ENCODE measurements at regions not wholly inside any gene's neighbourhood (a gene's known extent, or its start where the extent isn't known, plus 50 kb on each side); places are given as distances from the start of the nearest gene placed in this dataset.

DNA sequence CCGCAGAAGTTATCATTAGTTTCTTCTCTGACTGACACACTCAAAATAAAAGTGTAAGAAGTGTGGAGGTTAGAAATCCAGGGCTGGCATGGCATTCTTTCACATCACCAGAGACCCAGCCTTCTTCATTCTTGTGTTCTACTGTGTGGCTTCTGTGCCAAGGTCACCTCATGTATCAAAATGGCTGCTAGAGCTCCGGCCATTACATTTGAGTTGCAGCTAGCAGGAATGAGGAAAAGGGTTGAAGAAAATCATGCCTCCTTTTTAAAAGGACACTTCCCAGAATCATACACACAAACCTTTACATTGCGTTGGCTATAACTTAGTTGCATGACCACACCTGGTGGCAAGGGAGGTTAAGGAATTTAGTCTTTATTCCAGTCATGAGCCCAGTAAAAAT lies 345.6 kb upstream of the PROK2 start:
- Mint-ChIP-seq H3K36me3 (ENCODE audit: low read depth) (no peaks in the 10 kb centered on the region), H3K4me1 (ENCODE audit: low read depth) (peaks cover 13% of the 10 kb centered on the region), H3K9me3 (no peaks in the 10 kb centered on the region), H3K27ac (no peak overlapping the region), H3K27me3 (ENCODE audit: low read depth) (no peaks in the 10 kb centered on the region), H3K4me3 (no peak overlapping the region)

DNA sequence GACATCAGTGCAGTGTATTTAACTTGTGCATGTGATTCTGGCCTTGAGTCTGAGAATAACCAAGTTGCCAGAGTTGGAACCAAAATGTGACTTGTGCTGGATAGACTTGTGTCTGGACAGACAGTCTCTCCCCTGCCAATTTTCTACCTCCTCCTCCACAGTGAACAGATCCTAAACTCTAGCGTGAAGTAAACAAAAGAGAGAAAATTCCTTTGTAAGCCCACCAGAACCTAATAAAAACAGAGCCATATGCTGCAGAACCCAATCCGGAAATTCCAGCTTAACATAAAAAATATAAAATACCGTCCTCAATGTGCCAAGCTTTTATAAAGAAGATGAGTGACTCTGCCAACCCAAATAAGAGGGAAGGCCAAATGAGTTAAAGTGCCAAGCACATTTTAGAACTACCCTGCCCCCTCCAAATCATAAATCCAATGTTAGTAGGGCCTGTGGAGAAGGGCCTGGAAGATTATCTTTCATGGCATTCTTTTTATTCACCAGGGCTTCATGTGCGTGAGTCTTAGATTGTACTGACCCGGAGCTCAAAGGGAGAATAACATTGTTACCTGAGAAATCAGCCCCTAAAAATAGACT lies 344.6 kb upstream of the PROK2 start:
- Mint-ChIP-seq H3K9me3 (no peaks in the 10 kb centered on the region), H3K27me3 (ENCODE audit: low read depth) (no peaks in the 10 kb centered on the region), H3K4me3 (no peak overlapping the region), H3K4me1 (ENCODE audit: low read depth) (peaks cover 6% of the 10 kb centered on the region), H3K36me3 (ENCODE audit: low read depth) (no peaks in the 10 kb centered on the region), H3K27ac (no peak overlapping the region)

DNA sequence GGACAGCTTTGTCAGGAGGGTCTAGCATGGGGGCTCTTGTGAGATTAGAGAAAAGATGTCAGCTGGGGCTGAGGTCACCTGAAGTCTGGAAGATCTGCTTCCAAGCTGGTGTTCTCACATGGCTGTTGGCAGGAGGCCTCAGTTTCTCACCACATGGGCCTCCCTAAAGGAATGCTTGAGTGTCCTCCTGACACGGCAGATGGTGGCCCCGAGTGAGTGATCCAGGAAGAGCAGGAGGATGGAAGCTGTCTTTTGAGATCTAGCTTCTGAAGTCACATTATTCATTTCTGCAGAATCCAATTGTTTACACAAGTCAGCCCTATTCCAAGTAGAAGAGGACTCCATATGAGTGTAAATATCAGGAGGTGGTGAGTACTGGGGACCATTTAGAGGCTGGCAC lies 344.0 kb upstream of the PROK2 start:
- Mint-ChIP-seq H3K36me3 (ENCODE audit: low read depth) (no peaks in the 10 kb centered on the region), H3K9me3 (no peaks in the 10 kb centered on the region), H3K4me3 (no peak overlapping the region), H3K4me1 (ENCODE audit: low read depth) (peaks cover 1% of the 10 kb centered on the region), H3K27me3 (ENCODE audit: low read depth) (no peaks in the 10 kb centered on the region), H3K27ac (no peak overlapping the region)

DNA sequence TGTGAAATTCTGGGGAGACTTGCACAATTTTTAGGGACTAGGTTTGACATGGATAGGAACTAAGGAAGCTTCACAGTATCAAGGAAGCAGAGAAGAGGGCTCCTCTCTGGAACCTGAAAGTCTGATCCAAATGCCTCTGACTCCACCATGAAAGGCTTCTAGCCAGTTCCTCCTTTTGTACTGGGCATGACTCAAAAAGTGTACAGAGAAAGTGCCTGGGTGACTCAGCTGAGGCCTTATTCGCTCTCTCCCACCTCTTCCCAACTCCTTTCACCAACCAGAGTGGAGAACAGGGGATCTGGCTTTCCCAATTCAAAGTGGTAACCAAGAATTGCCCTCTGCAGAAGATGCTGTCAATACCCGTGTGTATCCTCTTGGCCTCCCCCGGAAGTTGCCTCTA lies 342.9 kb upstream of the PROK2 start:
- H3K9me3 Mint-ChIP-seq: no peaks in the 10 kb centered on the region
- H3K27me3 Mint-ChIP-seq (ENCODE audit: low read depth): peaks cover 3% of the 10 kb centered on the region
- no peak overlapping the region for H3K27ac Mint-ChIP-seq
- peaks cover 1% of the 10 kb centered on the region for H3K4me1 Mint-ChIP-seq (ENCODE audit: low read depth)
- no peaks in the 10 kb centered on the region for H3K36me3 Mint-ChIP-seq (ENCODE audit: low read depth)
- no peak overlapping the region for H3K4me3 Mint-ChIP-seq

DNA sequence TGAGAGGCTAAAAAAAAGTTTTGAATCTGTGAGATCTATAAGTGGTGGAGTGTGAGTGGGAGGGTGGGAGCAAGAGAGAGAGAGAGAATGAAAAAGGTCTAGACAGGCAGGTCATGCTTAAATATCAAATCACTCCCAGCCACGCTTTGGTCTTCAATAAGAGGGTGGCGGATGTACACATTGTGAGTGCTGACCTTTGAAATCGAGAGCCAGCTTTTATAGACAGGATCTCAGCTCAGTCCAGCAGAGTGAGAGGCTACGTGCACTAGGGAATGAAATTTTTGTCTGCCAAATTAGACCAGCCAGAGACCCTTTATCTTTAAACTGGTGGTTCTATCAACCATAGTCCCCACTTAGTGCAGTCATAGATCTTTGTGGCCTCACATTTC lies 342.3 kb upstream of the PROK2 start:
- no peak overlapping the region for H3K27ac Mint-ChIP-seq
- no peaks in the 10 kb centered on the region for H3K4me1 Mint-ChIP-seq (ENCODE audit: low read depth)
- peaks cover 3% of the 10 kb centered on the region for H3K27me3 Mint-ChIP-seq (ENCODE audit: low read depth)
- H3K9me3 Mint-ChIP-seq: no peaks in the 10 kb centered on the region
- no peaks in the 10 kb centered on the region for H3K36me3 Mint-ChIP-seq (ENCODE audit: low read depth)
- no peak overlapping the region for H3K4me3 Mint-ChIP-seq

DNA sequence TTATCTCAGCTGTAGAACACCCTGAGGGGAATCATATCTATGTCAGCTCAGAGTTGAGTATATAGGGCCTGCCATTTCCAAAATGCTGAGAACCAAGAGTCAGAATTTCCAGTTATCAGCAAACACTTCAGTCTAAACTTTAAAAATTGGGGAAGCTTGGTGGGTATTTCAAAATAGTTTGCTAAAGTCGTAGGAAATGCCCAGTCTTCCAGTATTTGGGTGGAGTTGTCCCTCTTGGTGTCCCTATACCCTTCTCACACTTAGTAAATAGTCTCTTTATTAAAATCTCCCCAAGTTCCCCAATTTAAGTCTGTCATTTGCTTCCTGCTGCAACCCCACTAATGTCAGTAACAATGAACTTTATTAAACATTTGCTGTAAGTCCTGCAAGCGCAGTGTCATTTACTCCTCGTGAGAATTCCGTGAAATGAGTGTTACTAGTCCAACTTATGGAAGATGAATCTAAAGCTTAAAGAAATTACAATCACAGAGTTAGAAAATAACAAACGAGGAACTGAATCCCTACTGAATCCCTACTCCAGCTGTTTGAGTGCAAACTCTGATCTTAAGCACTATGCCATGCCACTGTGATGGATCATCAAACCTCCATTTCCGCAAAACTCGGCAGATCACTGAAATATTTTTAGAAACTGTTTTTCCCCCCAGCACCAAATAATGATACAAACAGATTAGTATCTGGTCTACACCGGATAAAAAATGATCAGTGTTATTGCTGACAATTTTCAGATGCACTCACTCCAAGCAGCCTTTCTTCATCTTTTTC lies 341.7 kb upstream of the PROK2 start:
- no peak overlapping the region for H3K27ac Mint-ChIP-seq
- no peaks in the 10 kb centered on the region for H3K4me1 Mint-ChIP-seq (ENCODE audit: low read depth)
- no peak overlapping the region for H3K4me3 Mint-ChIP-seq
- H3K27me3 Mint-ChIP-seq (ENCODE audit: low read depth): peaks cover 3% of the 10 kb centered on the region
- no peaks in the 10 kb centered on the region for H3K9me3 Mint-ChIP-seq
- H3K36me3 Mint-ChIP-seq (ENCODE audit: low read depth): no peaks in the 10 kb centered on the region

DNA sequence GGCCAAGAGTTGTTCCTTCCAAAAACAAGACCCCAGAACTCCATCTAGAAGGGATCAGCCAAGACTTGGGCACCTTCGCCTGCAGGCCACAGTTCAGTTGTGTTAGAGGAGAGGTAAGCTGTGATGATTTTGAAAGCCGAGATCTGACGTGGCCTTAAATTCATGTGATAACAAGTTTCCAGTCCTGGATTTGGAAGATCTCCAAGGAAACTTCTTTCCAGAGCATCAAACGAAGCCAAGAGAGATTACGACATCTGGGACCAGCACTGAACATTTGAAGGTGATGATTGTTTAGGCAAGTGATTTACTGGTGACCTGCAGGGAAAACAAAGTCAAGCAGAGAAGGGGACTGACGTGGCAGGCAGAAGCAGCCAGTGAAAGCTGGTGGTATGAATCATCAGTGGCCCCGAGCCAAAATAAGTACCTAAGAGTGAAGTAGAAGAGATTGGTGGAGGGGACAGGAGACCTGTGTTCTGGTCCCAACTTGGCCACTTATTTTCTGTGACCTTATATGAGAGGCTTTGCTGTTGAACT lies 339.0 kb upstream of the PROK2 start:
- Mint-ChIP-seq H3K27ac (no peak overlapping the region), H3K36me3 (ENCODE audit: low read depth) (no peaks in the 10 kb centered on the region), H3K4me1 (ENCODE audit: low read depth) (no peaks in the 10 kb centered on the region), H3K4me3 (no peak overlapping the region), H3K27me3 (ENCODE audit: low read depth) (peaks cover 3% of the 10 kb centered on the region), H3K9me3 (no peaks in the 10 kb centered on the region)

DNA sequence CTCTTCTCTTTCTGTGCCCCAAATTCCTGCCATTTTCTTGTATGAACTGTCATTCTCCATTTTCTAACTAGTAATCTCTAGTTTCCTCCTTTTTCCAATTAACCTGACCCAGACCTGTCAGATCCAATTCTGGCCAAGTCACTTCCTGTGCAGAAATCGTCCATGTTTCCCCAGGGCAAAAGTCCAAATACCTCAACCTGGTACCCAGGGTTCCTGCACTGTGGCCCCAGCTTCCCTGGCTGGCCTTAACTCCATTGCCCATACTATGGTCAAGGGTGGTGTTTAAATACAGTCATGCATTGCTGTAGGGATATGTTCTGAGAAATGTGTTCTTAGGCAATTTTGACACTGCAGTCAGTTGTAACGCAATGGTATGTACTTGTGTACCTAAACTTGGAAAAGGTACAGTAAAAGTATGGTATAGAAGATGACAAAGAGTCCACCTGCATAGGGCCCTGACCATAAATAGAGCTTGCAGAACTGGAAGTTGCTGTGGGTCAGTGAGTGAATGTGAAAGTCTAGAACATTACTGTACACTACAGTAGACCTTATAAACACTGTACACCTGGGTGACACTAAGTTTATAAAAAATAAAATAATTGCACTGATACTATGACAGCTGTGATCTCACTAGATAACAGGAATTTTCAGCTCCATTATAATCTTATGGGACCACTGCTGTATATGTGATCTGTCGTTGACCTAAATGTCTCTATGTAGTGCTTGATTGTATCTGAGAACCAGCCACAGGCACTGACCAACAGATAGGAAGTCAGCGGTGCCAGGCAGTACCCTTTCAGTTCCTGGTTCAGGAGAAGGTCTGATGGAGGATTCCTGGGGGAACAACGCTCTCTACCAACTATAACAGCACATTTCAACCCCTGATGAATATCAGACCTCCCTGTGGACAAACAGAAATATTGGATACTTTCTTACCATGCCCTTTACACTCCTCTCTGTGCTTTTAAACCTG lies 336.1 kb upstream of the PROK2 start:
- H3K27me3 Mint-ChIP-seq (ENCODE audit: low read depth): peaks cover 3% of the 10 kb centered on the region
- H3K36me3 Mint-ChIP-seq (ENCODE audit: low read depth): no peaks in the 10 kb centered on the region
- no peaks in the 10 kb centered on the region for H3K4me1 Mint-ChIP-seq (ENCODE audit: low read depth)
- H3K9me3 Mint-ChIP-seq: no peaks in the 10 kb centered on the region
- H3K27ac Mint-ChIP-seq: no peak overlapping the region
- H3K4me3 Mint-ChIP-seq: no peak overlapping the region

DNA sequence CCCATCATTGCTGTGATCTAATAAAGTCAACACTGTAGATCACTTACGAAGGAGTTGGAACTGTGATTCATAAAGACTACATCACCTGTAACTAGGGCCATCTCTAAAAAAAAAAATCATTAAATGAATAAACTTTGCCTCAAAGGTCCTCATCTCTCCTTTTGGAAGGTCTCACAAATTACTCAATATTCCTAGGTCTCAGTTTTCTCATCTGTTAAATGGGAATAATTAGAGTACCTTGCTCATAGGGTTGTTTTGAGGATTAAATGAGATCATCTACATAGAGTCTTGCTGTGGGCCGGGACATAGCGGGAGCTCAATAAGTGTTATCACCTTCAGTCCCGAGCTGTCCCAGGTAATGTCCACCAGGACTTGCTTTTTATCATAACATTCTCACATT lies 335.1 kb upstream of the PROK2 start:
- no peak overlapping the region for H3K4me3 Mint-ChIP-seq
- H3K27ac Mint-ChIP-seq: no peak overlapping the region
- no peaks in the 10 kb centered on the region for H3K4me1 Mint-ChIP-seq (ENCODE audit: low read depth)
- peaks cover 3% of the 10 kb centered on the region for H3K27me3 Mint-ChIP-seq (ENCODE audit: low read depth)
- no peaks in the 10 kb centered on the region for H3K9me3 Mint-ChIP-seq
- H3K36me3 Mint-ChIP-seq (ENCODE audit: low read depth): no peaks in the 10 kb centered on the region

DNA sequence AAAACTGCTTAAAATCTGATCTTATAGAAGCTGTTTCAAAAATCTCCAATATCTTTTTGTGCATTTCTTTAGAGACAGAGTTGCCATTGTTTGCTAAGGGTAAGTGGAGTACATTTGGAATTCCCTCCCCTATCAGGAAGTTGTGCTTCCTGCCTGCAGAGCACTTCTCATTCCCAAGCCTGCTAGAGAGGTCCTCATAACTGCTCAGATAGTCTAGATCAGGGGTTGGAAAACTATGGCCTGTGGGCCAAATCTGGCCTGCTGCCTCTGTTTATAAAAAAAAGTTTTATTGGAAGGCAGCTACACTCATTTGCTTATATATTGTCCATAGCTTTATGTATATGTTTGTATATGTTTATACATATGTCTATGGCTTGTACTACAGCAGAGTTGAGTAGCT lies 333.7 kb upstream of the PROK2 start:
- H3K4me1 Mint-ChIP-seq (ENCODE audit: low read depth): no peaks in the 10 kb centered on the region
- no peaks in the 10 kb centered on the region for H3K9me3 Mint-ChIP-seq
- peaks cover under 1% of the 10 kb centered on the region for H3K27me3 Mint-ChIP-seq (ENCODE audit: low read depth)
- no peak overlapping the region for H3K4me3 Mint-ChIP-seq
- no peak overlapping the region for H3K27ac Mint-ChIP-seq
- H3K36me3 Mint-ChIP-seq (ENCODE audit: low read depth): no peaks in the 10 kb centered on the region

DNA sequence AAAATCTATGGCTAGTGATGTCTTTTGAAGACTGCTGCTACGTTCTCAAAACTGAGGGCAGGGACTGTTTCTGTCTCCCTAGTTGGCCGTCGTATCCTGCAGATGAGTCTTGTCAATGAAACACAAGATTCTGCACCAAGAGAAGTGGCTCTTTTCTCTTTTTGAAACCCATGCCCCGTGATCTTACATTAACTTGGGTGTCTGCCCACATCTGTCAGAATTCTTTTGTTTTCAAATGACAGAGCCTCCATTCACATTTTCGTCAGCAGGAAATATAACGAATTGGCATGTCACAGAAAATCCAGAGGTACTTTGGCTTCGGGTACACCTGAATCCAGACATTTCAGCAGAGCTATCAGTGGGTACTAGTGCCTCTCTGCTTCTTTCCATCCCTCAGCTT lies 331.3 kb upstream of the PROK2 start:
- H3K4me3 Mint-ChIP-seq: no peak overlapping the region
- peaks cover 6% of the 10 kb centered on the region for H3K27me3 Mint-ChIP-seq (ENCODE audit: low read depth)
- H3K27ac Mint-ChIP-seq: no peak overlapping the region
- no peaks in the 10 kb centered on the region for H3K9me3 Mint-ChIP-seq
- no peaks in the 10 kb centered on the region for H3K36me3 Mint-ChIP-seq (ENCODE audit: low read depth)
- H3K4me1 Mint-ChIP-seq (ENCODE audit: low read depth): no peaks in the 10 kb centered on the region

DNA sequence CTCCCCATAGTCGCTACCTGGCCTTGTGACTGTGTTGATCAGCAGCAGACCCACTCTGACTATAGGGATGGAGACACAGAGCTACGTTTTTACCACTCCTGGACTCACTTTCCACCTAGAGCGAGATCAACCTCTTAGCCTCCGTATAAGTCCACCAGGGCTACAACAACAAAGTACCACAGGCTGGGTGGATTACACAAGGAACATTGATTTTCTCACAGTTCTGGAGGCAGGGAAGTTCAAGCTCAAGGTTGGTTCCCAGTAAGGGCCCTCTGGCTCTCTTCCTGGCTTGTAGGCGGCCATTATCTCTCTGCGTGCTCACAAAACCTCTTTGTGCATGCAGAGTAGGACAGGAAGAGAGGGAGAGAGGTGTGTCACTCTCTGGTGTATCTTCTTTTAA lies 330.4 kb upstream of the PROK2 start:
- Mint-ChIP-seq H3K27ac (no peak overlapping the region), H3K4me1 (ENCODE audit: low read depth) (no peaks in the 10 kb centered on the region), H3K9me3 (no peaks in the 10 kb centered on the region), H3K27me3 (ENCODE audit: low read depth) (peaks cover 6% of the 10 kb centered on the region), H3K4me3 (no peak overlapping the region), H3K36me3 (ENCODE audit: low read depth) (no peaks in the 10 kb centered on the region)

DNA sequence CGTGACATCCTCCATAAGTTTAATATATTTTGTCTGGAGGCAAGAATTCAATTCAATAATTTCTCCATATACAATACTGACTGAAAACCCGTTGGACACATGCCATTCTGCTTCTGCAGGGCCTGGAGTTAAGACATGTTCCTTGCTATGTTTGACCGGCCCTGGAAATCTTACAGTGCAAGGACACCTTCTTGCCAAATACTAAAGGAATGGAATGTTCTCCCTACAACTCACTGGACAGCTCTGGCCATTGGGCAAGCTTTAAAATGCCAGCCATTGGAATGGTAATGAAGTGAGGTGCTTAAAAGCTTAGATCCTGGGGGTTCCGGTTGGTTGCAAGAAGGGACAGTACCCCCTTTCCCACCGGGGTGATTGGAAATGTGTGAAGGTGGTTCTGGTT lies 329.8 kb upstream of the PROK2 start:
- Mint-ChIP-seq H3K27ac (no peak overlapping the region), H3K4me1 (ENCODE audit: low read depth) (no peaks in the 10 kb centered on the region), H3K27me3 (ENCODE audit: low read depth) (peaks cover 6% of the 10 kb centered on the region), H3K36me3 (ENCODE audit: low read depth) (no peaks in the 10 kb centered on the region), H3K4me3 (no peak overlapping the region), H3K9me3 (no peaks in the 10 kb centered on the region)

DNA sequence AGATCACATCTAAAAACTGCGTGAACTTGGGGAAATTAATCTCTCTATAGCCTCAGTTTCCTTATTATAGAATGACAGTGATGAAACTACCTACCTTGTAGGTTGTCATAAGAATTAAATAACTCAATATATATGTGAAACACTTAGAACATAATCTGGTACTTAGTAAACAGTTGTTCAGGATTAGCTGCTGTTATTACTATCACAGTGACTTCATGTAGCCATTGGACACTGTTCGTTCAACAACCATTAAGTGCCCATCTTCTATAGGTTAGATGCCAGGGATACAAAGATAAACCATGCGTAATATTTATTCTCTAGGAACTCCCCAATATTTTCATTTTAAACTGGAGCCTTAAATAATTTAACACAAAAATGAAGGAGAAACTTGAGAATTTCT lies 329.0 kb upstream of the PROK2 start:
- no peaks in the 10 kb centered on the region for H3K9me3 Mint-ChIP-seq
- H3K27me3 Mint-ChIP-seq (ENCODE audit: low read depth): peaks cover 6% of the 10 kb centered on the region
- H3K4me1 Mint-ChIP-seq (ENCODE audit: low read depth): no peaks in the 10 kb centered on the region
- no peak overlapping the region for H3K4me3 Mint-ChIP-seq
- H3K36me3 Mint-ChIP-seq (ENCODE audit: low read depth): no peaks in the 10 kb centered on the region
- no peak overlapping the region for H3K27ac Mint-ChIP-seq
